SK-N-DZ (cell line): ENCODE measurements at regions not wholly inside any gene's neighbourhood (a gene's known extent, or its start where the extent isn't known, plus 50 kb on each side); places are given as distances from the start of the nearest gene placed in this dataset.
A peak's percentile ranks its signal among the peaks of the same experiment; 100 is the strongest.
"Not testable (repeated sequence)": the region's sequence is repeated elsewhere in the genome, so short reads cannot be mapped to it uniquely, and the experiment has no call there.

Experiments
- DNase-seq: peaks from one replicate; pipeline ENCODE4 v3.0.0-alpha.2; 2015; ENCODE audit warnings: low spot score

DNA sequence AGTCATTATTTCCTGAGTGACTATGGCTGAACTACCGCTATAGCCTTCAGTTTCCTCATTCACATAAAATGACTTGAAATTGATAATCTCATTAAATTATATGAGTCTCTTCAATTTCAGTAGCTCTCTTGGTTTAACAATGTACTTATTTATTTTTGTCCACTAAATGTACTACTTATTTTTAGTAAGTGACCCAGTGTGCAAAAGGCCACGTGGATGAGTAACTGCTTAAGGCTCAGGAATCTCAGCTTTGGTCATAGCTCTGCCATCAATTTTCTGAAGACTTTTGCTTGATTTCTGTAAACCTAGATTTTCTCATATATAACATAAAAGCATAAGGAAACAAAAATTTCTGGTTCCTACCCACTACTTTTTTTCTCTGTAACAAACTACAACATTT, 1132.9 kb upstream of the CDH8 start:
- DNase-seq, result no peak

DNA sequence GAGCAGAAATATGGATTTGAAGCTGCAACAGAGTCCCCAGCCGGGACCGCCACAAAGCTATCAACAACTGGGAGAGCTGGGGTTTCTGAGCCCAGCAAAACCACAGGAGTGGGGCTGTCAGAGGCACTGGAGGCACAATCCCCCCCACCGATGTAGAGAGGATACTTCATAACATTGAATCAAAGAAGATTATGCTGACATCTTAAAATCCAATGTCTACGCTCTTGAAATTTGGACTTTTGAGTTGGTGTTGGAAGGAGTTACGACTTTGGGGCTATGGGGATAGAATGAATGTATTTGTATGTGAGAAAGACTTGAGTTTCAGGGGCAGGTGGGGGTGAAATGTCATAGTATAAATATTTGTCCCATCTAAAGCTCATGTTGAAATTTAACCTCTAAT, 1121.6 kb upstream of the CDH8 start:
- no peak for DNase-seq

DNA sequence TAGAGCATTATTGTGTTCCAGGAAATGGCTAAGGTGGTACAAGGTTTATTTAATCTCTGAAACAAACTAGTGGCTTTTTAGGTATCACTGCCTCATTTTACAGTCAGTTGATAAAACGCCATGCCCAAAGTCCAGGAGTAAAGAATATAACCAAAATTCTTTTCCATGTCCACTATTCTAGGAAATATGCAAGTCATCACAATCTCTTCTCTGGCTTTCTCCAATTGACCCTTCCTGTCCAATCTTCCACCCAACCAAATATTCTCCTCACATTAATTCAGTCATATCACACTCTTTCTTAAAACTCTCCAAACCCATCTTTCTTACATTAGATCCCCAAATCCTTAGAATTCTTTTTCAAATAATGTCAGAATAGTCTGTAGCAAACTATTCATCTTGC, 1110.0 kb upstream of the CDH8 start:
- DNase-seq, result no peak

DNA sequence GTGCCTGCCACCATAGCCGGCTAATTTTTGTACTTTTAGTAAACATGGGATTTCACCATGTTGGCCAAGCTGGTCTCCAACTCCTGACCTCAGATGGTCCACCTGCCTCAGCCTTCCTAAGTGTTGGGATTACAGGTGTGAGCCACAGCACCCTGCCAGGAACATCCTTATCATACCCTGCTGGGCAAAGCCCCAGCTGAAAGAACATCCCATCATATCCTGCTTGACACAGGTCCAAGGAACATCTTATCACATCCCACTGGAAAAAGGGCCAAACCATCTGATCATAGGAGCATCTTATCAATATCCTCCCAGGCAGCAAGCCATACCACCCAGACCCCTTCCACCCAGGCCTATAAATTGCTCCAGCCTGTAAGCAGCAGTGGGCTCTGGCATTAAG, 1109.2 kb upstream of the CDH8 start:
- no peak for DNase-seq

DNA sequence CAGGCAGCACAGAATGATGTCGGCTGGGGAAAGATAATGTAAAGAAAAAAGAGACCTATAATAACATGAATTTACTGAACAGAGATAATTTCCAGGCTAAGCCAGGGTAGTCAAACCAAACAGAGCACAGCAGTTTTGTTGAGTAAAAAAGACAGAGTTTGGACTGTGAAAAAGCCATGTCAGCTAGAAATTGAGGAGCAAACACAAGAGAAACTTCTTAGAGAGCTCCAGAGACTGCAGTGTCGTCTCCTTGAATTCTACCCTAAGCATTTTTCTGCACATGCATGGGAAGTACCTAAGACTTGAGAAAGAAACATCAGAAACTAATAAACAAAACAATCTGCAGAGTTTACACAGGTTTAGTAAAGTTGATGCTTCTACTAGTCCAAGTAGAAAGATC, 1098.8 kb upstream of the CDH8 start:
- no peak for DNase-seq

DNA sequence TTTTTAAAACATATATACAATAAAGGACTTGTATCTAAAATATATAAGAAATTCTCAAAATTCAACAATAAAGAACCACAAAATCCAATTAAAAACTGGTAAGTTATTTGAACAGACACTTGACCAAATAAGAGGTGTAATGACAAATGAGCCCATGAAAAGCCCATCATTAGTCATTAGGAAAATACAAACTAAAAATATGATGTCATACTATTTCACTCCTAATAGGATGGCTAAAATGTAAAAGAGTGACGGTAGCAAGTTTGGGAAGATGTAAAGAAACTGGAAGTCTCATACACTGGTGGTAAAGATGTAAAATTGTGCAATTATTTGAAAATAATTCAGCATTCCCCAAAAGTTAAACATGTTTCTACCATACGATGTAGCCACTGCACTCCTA, 1095.3 kb upstream of the CDH8 start:
- DNase-seq, result no peak

DNA sequence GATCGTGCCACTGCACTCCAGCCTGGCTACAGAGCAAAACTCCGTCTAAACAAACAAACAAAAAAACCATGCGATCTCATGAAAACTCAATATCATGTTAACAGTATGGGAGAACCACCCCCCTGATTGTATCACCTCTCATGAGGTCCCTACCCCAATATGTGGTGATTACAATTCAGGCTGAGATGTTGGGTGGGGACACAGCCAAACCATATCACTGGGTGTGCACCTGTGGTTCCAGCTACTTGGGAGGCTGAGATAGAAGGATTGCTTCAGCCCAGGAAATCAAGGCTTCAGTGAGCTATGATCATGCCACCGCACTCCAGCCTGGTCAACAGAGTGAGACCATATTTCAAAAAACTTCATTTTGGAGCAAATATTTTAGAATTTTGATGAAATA, 1094.7 kb upstream of the CDH8 start:
- no peak for DNase-seq

DNA sequence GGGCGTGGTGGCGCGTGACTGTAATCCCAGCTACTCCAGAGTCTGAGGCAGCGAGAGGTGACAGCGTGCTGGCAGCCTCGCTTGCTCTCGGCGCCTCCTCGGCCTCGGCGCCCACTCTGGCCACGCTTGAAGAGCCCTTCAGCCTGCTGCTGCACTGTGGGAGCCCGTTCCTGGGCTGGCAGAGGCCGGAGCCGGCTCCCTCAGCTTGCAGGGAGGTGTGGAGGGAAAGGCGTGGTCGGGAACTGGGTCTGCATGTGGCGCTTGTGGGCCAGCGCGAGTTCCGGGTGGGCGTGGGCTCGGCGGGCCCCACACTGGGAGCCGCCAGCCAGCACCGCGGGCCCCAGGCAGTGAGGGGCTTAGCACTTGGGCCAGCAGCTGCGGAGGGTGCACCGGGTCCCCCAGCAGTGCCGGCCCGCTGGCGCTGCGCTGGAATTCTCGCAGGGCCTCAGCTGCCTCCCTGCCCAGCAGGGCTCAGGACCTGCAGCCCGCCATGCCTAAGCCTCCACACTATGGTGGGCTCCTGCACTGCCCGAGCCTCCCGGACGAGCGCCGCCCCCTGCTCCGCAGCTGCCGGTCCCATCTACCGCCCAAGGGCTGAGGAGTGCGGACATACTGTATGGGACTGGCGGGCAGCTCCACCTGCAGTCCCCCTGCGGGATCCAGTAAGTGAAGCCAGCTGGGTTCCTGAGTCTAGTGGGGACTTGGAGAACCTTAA, 1093.3 kb upstream of the CDH8 start:
- DNase-seq, result no peak

DNA sequence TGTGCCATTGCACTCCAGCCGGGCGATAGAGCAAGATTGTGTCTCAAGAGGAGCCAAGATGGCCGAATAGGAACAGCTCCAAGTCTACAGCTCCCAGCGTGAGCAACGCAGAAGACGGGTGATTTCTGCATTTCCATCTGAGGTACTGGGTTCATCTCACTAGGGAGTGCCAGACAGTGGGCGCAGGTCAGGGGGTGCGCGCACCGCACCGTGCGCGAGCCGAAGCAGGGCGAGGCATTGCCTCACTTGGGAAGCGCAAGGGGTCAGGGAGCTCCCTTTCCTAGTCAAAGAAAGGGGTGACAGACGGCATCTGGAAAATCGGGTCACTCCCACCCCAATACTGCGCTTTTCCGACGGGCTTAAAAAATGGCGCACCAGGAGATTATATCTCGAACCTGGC, 1083.7 kb upstream of the CDH8 start:
- DNase-seq, result not testable (repeated sequence)

DNA sequence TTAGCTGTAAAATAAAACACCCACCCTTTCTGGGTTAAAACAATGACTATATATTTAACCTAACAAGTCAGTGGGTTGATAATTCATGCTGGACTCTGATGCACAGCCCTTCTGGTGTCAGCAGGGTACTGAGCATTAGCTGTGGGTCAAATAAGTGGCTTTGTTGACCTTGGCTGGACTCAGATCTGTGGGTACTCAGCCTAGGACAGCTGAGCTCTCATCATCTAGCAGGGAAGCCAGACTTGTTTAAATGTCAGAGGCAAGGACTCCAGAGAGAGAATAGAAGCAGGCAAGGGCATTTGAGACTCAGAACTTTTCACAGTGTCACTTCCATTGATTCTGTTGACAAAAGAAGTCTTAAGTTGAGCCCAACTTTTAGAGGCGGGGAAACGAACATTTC, 1063.8 kb upstream of the CDH8 start:
- no peak for DNase-seq

DNA sequence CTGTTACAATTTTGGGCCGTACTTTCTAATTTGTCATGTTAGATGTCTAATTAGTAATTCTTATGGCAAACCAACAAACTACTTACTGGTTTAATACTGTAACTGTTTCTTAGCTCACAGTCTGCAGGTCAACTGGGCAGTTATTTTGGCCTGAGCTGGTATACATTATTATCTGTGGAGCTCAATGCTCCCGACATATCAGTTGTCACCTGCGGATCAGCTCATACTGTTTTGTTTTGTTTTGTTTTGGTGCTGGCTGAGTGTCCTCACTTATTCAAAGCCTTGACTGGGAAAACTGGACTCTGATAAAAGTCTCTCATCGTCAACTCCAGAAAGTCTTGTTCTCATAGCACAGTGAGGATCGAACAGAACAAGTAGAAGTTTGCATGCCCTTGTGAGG, 1060.6 kb upstream of the CDH8 start:
- no peak for DNase-seq

DNA sequence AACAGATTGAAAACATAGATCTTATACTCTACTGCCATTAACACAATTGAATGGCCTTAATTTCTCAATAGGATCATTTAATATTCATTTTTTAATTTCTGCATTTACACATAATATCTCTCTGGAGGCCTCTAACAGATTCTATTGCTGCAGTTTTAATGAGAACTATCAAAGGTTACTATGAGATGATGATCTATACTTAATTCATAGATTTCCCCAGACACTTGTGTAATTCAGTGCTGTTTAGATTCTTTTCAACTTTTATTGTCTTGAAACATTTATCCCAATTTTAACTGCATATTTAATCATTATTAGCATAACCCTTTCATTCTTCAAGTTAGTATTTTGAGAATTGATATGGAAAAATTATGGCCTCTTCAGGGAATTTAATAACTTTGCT, 1056.5 kb upstream of the CDH8 start:
- DNase-seq, result no peak

DNA sequence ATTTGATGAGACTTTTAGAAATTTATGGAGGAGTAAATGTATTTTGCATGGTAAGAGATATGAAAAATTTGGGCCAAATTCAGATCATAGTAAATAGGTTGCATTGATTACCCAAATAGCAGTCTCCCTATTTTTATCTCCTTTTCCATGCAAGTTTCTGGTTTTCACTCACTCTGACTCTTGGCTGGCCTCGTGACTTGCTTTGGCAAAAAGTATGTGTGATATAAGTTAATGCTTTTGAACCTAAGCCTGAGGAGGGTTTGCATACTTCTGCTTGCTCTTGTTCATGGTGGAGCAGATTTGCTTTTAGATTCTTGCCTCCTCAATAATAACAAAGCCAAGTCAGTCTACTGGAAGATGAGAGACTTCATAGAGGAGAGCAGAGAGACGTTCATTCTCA, 1045.9 kb upstream of the CDH8 start:
- no peak for DNase-seq

DNA sequence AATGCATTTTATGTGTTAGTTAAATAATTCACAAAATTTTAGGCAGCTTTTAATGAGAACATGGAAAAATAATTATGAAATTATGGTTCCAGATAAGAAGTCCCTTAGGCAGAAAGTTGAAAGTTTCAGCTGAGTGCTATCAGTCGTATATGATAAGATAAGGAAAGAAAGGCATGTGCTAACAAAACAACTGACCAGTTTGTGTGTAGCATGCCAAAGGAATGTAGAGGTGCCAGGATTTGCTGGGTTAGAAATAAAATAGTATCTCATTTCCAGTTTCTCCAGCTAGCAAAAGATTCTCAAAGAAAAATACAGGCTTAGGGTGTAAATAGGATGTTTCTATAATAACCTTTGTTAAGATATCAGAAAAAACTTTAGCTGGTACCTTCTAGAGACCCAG, 1044.5 kb upstream of the CDH8 start:
- no peak for DNase-seq

DNA sequence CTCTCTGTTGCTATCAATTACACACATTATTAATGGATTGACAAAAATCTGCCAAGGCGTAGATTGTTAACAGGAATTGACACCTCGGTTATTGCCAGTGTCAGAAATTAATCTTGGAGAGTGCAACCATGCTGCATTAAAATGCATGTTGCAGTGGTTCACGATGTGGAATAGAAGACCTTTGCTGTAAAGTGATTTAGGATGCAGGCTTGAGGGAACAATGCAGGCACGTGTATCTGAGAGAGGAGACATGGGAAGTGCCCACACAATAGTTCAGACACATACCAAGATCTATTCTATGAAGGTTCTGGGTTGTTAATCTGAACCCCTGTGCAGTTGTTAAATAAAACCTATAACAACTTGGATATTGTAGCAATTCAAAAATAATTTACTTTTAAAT, 1032.8 kb upstream of the CDH8 start:
- no peak for DNase-seq

DNA sequence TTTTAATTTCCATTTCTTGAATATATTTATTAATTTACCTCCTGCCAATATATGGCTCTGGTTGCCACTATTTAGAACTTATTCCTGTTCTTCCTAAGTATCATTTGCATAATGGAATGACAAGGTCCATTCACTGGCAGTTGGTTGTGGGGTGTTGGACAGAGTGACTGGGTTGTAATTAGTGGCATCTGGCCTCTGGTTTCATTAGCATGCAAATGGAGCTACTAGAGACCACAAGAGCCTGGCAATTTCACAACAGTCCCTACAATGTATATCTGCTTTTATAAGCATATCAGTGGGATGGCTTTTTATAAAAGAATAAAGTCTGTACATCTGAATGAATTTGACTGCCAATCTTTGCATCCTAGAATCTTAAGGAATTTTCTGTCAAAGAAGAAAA, 1030.9 kb upstream of the CDH8 start:
- no peak for DNase-seq

DNA sequence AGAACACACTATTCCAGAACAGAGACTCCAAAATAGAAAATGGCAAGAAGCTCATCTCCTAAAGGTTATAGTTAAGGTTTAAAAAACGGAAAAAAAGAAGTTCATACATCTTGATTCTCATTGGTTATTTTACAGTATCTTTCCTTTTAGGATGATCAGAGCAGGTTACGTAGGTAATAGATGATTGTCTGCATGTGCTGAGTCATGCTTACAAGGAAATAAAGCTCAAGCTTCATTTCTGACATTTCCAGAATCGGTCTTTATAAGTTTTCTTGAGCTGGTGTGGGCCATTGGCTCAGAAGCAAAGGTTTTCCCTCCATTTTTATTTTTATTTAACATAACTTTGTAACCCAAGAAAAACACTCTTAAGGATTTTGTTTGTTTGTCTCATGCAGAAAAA, 1030.3 kb upstream of the CDH8 start:
- DNase-seq, result no peak

DNA sequence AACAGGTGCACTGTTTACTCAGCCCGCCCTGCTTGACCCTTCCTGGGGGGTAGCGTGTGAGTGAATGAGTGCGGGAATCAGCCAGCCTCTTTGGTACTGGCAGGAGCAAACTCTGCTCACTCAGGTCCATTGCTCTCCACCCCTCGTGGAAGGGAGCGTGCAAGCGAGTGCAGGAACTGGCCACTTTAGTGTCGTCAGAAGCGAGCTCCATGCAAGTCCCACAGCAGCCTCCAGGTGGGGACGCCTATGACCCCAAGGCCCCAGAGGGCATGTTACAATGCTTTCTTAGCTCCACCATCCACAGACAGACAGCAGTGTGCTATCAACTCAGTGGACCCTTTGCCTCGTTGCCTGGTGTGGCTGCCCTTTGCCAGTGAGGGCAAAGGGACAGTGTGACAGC, 1025.1 kb upstream of the CDH8 start:
- DNase-seq, result no peak

DNA sequence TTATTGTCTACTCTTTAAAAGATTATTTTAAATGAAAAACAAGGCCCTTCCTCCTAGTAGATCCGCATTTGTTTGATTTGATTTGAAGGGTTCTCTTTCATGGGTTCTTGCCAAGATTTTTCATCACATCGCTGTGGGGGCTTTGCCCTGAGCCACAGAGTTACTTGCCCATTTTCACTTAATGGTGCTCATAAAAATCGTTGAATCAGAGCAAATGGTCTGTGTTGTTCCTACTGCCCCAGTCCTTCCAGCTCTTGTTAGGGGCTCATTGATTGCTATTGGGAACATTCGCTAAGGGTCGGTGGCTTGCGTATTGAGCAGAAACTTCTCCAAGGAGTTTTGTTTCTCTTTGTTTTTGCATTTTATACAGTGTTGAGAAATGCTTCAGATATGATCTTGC, 1023.4 kb upstream of the CDH8 start:
- no peak for DNase-seq

DNA sequence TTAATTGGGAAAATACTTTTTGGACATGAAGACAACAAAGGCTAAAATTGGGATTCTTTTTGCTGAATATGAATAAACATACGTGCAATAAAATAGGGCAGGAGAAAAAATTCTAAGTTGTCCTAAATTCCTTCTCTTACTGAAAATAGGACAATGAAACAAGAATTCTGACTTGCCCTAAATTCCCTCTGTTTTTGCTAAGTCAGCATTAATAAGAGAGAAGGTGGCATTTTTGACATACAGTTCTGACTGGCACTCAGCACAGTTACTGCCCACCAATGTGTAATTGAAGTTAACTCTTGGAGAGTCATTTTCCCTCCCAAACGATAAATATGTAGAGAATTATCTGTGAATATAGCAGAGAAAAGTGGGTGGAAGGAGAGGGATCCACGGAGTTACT, 1021.1 kb upstream of the CDH8 start:
- DNase-seq, result no peak

DNA sequence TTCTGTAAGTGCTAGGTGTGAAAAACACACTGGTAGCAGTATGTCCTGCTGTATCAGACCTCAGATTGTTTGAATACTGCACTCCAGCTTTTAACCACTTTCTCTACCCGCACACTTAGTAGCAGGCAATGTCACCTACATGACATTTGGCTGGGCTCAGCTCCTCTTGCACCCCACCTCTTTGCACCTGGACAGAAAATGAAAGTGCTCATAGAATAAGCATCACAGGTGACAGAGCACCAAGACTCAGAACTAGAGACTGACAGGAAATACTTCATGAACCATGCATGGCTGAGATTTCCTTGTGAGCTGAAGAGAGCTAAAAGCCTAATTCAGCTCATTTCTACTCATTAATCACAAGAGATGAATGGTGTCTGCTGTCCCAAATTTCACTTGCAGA, 1014.2 kb upstream of the CDH8 start:
- no peak for DNase-seq

DNA sequence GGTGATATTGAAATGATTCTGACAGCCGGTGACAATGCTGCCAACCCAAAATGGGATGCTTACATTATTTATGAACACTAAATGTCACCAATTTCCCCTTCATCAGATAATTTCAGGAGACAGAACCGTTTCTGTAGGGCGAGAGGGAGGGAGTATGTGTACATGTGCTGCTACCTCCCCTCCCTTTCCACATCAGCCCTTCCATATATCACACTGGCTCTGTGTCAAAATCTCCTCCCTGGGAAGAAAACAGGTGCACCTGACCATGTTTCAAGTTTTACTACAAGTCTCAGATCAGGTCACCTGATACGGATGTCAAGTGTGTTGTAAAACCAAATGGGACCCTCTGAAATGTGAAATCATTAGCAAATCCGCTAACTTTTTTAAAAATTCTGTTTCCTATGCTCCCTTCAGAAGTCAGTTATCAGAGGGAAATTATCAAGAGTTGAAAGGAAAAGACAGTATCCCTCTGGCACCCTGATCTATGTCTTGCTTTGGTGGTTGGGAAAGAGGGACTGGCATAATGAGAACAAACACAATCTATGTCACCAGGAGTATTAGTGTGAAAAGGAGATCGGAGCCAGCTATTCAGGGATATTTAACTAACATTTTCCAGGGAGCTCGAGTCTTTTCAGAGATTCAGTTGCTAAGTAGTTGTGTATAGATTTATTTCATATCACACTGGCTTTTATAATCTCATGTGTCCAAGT, 1002.3 kb upstream of the CDH8 start:
- DNase-seq, result peak; percentile 35

DNA sequence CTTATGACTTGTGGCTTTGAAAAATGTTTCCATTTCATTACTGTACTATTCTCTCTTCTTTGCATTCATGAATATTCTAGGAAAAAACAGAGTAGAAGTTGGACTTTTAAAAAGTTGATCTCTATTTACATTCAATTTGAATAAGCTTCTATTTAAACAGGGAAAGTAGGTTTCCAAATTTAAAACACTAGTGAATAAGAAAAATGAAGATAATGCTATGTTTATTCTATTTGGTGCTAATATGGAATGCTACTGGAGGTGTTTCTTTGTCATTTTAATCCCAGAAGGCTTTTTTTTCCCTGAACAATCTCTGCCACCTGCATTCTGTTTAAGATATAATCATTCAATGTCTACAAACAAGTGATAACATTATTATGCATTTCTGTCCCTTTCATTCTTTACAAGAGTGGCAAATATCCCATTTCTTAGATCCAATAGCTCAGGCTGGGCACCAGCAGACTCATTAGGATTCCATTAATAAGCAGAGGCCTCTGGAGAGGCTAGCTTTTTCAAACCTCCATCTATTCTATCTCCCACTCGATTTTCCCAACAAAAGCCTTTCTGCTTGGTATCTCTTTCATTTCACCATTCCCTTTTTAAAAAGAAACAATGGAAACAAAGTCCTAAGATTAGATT, 1001.6 kb upstream of the CDH8 start:
- DNase-seq, result no peak
